Activated B cell treated with CpG ODN at 0.5 μM for 24 hours (primary cell): ENCODE measurements at regions not wholly inside any gene's neighbourhood (a gene's known extent, or its start where the extent isn't known, plus 50 kb on each side); places are given as distances from the start of the nearest gene placed in this dataset.

Experiments
- ATAC-seq: fragments of 200-7000 bp; cut with Tn5 transposase; one replicate; pipeline ENCODE4 v1.10.0; 2021; ENCODE audit warnings: low read depth, mild to moderate bottlenecking, moderate library complexity
- CTCF ChIA-PET: fragments of 350-600 bp; sonication (Branson Sonifier 250); formaldehyde crosslinking; loops from one replicate; lab custom pipeline; 2021; ENCODE audit warnings: antibody characterized with exemption; lab: Charles Lee
- POLR2A ChIA-PET: fragments of 350-600 bp; sonication (Branson Sonifier 250); formaldehyde crosslinking; loops from one replicate; lab custom pipeline; 2021; ENCODE audit warnings: antibody characterized with exemption; lab: Charles Lee
- DNase-seq: peaks from one replicate; pipeline ENCODE4 v3.0.0; 2022
- H3K27ac Mint-ChIP-seq: one replicate; pipeline ENCODE4 v1.8.0; 2020; ENCODE audit warnings: mixed read lengths
- H3K27me3 Mint-ChIP-seq: one replicate; pipeline ENCODE4 v1.8.0; 2021; ENCODE audit warnings: mixed read lengths
- H3K36me3 Mint-ChIP-seq: one replicate; pipeline ENCODE4 v1.8.0; 2021; ENCODE audit warnings: low read depth, mixed read lengths
- H3K4me1 Mint-ChIP-seq: one replicate; pipeline ENCODE4 v1.8.0; 2021; ENCODE audit warnings: mixed read lengths
- H3K4me3 Mint-ChIP-seq: one replicate; pipeline ENCODE4 v1.8.0; 2020; ENCODE audit warnings: mild to moderate bottlenecking, mixed read lengths
- H3K9me3 Mint-ChIP-seq: one replicate; pipeline ENCODE4 v1.8.0; 2020; ENCODE audit warnings: mixed read lengths
- intact Hi-C: fragments of 100-400 bp; cut with micrococcal nuclease; formaldehyde crosslinking; loops from one replicate; pipeline ENCODE4 v1.15.1; 2024
- TF ChIP-seq, protein P1 (sequence below): fragments of 200-600 bp; IDR thresholded peaks from one replicate; pipeline ENCODE4 v1.8.0; 2022; ENCODE audit warnings: antibody characterized with exemption, mild to moderate bottlenecking

- no peak for ATAC-seq
- Mint-ChIP-seq H3K4me3 (no peak overlapping the region), H3K9me3 (no peaks in the 10 kb centered on the region), H3K27me3 (no peaks in the 10 kb centered on the region), H3K4me1 (peaks cover 14% of the 10 kb centered on the region), H3K36me3 (no peaks in the 10 kb centered on the region), H3K27ac (no peak overlapping the region)
- TF ChIP-seq, protein P1, sequence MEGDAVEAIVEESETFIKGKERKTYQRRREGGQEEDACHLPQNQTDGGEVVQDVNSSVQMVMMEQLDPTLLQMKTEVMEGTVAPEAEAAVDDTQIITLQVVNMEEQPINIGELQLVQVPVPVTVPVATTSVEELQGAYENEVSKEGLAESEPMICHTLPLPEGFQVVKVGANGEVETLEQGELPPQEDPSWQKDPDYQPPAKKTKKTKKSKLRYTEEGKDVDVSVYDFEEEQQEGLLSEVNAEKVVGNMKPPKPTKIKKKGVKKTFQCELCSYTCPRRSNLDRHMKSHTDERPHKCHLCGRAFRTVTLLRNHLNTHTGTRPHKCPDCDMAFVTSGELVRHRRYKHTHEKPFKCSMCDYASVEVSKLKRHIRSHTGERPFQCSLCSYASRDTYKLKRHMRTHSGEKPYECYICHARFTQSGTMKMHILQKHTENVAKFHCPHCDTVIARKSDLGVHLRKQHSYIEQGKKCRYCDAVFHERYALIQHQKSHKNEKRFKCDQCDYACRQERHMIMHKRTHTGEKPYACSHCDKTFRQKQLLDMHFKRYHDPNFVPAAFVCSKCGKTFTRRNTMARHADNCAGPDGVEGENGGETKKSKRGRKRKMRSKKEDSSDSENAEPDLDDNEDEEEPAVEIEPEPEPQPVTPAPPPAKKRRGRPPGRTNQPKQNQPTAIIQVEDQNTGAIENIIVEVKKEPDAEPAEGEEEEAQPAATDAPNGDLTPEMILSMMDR: no peak
- DNase-seq: no peak
- POLR2A ChIA-PET: no interaction called here
- intact Hi-C loops: no loop called here
- CTCF ChIA-PET: no interaction called here
Observed at GRCh38 chr2:166607880-166608279, 113.8 kb upstream of the SCN7A start.

- TF ChIP-seq, protein P1: no peak
- no peak overlapping the region for H3K27ac Mint-ChIP-seq
- H3K9me3 Mint-ChIP-seq: peaks cover 10% of the 10 kb centered on the region
- ATAC-seq (no peak), DNase-seq (no peak)
- H3K4me3 Mint-ChIP-seq: no peak overlapping the region
- no peaks in the 10 kb centered on the region for H3K36me3 Mint-ChIP-seq
- no peaks in the 10 kb centered on the region for H3K4me1 Mint-ChIP-seq
- no peaks in the 10 kb centered on the region for H3K27me3 Mint-ChIP-seq
- intact Hi-C loops: no loop called here
- CTCF ChIA-PET: no interaction called here
- POLR2A ChIA-PET: no interaction called here
Observed at GRCh38 chr2:166593403-166593802, 99.4 kb upstream of the SCN7A start.

GRCh38 chr2:166592750-166593149 is 98.7 kb upstream of the SCN7A start:
- Mint-ChIP-seq H3K4me1 (no peaks in the 10 kb centered on the region), H3K36me3 (no peaks in the 10 kb centered on the region), H3K4me3 (no peak overlapping the region), H3K27me3 (no peaks in the 10 kb centered on the region), H3K27ac (no peak overlapping the region), H3K9me3 (peaks cover 10% of the 10 kb centered on the region)
- ATAC-seq: no peak
- intact Hi-C loops: no loop called here
- TF ChIP-seq, protein P1: no peak
- no peak for DNase-seq
- ChIA-PET CTCF (no interaction called here), POLR2A (no interaction called here)

DNA sequence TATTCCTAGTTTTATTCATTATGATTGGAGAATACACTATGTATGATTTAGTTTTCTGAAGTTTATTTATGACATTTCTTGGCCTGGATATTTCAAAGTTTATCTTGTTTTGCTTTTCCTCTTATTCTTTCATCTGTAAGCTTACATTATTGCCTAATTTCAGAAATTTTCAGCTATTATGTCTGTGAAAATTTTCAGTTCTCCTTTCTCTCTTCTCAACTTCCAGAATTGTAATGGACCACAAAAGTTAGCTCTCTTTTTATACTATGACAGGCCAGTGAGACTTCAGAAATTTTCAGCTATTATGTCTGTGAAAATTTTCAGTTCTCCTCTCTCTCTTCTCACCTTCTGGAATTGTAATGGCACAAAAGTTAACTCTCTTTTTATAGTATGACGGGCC is 97.2 kb upstream of the SCN7A start:
- no peak overlapping the region for H3K27ac Mint-ChIP-seq
- intact Hi-C loops: no loop called here
- ATAC-seq: no peak
- TF ChIP-seq, protein P1: no peak
- H3K27me3 Mint-ChIP-seq: no peaks in the 10 kb centered on the region
- no peak for DNase-seq
- CTCF ChIA-PET: no interaction called here
- no peak overlapping the region for H3K4me3 Mint-ChIP-seq
- POLR2A ChIA-PET: no interaction called here
- no peaks in the 10 kb centered on the region for H3K4me1 Mint-ChIP-seq
- no peaks in the 10 kb centered on the region for H3K36me3 Mint-ChIP-seq
- H3K9me3 Mint-ChIP-seq: peaks cover 4% of the 10 kb centered on the region

DNA sequence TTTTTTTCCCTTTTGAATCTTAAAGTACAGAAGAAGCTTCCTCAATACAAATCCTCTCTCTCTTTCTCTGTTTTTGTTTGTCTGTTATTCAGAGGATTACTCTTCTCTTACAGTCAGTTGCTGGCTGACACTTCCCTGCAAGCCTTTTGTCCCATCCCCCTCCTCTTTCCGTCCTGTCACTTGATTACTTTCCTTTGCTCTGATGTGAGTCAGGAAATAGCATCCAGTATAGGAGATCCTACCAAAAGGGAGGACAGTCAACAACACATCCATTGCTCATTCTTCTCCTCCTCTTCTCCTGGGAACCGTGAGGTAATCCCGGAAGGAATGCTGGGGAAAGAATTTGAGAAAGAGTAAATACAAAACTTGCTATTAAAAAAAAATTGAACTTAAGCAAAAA is 79.3 kb upstream of the SCN7A start:
- POLR2A ChIA-PET: no interaction called here
- no peaks in the 10 kb centered on the region for H3K9me3 Mint-ChIP-seq
- no peaks in the 10 kb centered on the region for H3K27me3 Mint-ChIP-seq
- CTCF ChIA-PET: no interaction called here
- H3K4me1 Mint-ChIP-seq: no peaks in the 10 kb centered on the region
- H3K4me3 Mint-ChIP-seq: no peak overlapping the region
- intact Hi-C loops: no loop called here
- H3K36me3 Mint-ChIP-seq: no peaks in the 10 kb centered on the region
- H3K27ac Mint-ChIP-seq: no peak overlapping the region
- ATAC-seq (no peak), DNase-seq (no peak)
- TF ChIP-seq, protein P1: no peak
